Body of pancreas (tissue), 4 donors: ENCODE measurements at regions not wholly inside any gene's neighbourhood (a gene's known extent, or its start where the extent isn't known, plus 50 kb on each side); places are given as distances from the start of the nearest gene placed in this dataset.
"Not testable (repeated sequence)": the region's sequence is repeated elsewhere in the genome, so short reads cannot be mapped to it uniquely, and the experiment has no call there.

Experiments used
- ATAC-seq: fragments of 150-250 bp; one replicate; pipeline ENCODE4 v1.9.1; 2016
- DNase-seq, 4 donors: peaks; one replicate each; pipeline ENCODE4 v3.0.0-alpha.2; 2019
- H3K27ac ChIP-seq, 4 donors: fragments of 200-600 bp; sonication (generic); 1 replicate in 3 of 4; 2 replicates in 1 of 4; pipeline versions ENCODE4 v1.5.1 to v1.6.1; 2016 to 2019; ENCODE audit warnings: mild to moderate bottlenecking in 1 of 4, mixed read lengths in 1 of 4, moderate library complexity in 1 of 4
- H3K27me3 ChIP-seq, 2 donors: fragments of 200-600 bp; sonication (generic); one replicate each; pipeline ENCODE4 v1.6.0; 2016; ENCODE audit warnings: mild to moderate bottlenecking in 1 of 2
- H3K36me3 ChIP-seq, 2 donors: fragments of 200-600 bp; sonication (generic); replicated peaks in 1 of 2; 2 replicates each; pipeline ENCODE4 v1.5.1; 2016; ENCODE audit warnings: low read depth in 2 of 2; ENCODE audit not compliant: insufficient read depth in 1 of 2
- H3K4me1 ChIP-seq: fragments of 200-600 bp; sonication (generic); one replicate; pipeline ENCODE4 v1.6.0; 2016
- H3K4me3 ChIP-seq, 2 donors: fragments of 200-600 bp; sonication (generic); 1 replicate in 1 of 2; 2 replicates in 1 of 2; pipeline ENCODE4 v1.5.1; 2016 to 2019
- H3K9me3 ChIP-seq, 3 donors: fragments of 200-600 bp; sonication (generic); 1 replicate in 2 of 3; 2 replicates in 1 of 3; pipeline ENCODE4 v1.5.1; 2016
- POLR2A ChIP-seq, 3 donors: fragments of 450-650 bp; IDR thresholded peaks; one replicate each; pipeline ENCODE4 v1.6.1; 2016; ENCODE audit warnings: antibody characterized with exemption in 3 of 3, mild to moderate bottlenecking in 2 of 3
- WGBS, 2 donors: methylation state at CpG; one replicate each; pipeline ENCODE4 v1.1.5; 2017; 5-methylcytosine and 5-hydroxymethylcytosine counted together
- intact Hi-C: fragments of 100-400 bp; cut with DNase I; formaldehyde crosslinking; loops from one replicate; pipeline ENCODE4 v1.15.1; 2023
- TF ChIP-seq, protein P1 (sequence below), 7 experiments: fragments of 450-650 bp in 4 of 7; fragments of 200-600 bp in 3 of 7; sonication (generic) in 3 of 7; IDR thresholded peaks; one replicate each; pipeline ENCODE4 v1.5.1; 2016 to 2019; ENCODE audit warnings: antibody characterized with exemption in 7 of 7

DNA sequence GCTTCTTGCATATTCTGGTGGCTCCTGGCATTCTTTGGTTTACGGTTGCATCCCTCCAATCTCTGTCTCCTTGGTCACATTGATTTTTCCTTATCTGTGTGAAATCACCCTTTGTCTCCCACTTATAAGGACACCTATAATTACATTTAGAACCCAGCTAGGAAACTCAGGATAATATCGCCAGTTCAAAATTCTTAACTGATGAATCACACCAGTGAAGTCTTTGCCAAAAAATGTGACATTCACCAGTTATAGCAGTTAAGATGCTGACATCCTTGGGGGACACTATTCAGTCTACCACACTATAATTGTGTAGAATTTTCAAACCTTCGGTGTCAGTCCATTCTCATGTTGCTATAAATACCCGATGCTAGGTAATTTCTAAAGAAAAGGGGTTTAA is 320.2 kb downstream of the TMX3 start:
- intact Hi-C loops, result no loop called here
- H3K4me1 ChIP-seq, result no peaks in the 10 kb centered on the region
- no peak for DNase-seq
- TF ChIP-seq, protein P1, sequence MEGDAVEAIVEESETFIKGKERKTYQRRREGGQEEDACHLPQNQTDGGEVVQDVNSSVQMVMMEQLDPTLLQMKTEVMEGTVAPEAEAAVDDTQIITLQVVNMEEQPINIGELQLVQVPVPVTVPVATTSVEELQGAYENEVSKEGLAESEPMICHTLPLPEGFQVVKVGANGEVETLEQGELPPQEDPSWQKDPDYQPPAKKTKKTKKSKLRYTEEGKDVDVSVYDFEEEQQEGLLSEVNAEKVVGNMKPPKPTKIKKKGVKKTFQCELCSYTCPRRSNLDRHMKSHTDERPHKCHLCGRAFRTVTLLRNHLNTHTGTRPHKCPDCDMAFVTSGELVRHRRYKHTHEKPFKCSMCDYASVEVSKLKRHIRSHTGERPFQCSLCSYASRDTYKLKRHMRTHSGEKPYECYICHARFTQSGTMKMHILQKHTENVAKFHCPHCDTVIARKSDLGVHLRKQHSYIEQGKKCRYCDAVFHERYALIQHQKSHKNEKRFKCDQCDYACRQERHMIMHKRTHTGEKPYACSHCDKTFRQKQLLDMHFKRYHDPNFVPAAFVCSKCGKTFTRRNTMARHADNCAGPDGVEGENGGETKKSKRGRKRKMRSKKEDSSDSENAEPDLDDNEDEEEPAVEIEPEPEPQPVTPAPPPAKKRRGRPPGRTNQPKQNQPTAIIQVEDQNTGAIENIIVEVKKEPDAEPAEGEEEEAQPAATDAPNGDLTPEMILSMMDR (IDR thresholded peaks at IDR 0.05), result no peak
- no peak for TF ChIP-seq POLR2A (IDR thresholded peaks at IDR 0.05)
- no peaks in the 10 kb centered on the region for H3K36me3 ChIP-seq
- no peak overlapping the region for H3K4me3 ChIP-seq
- H3K9me3 ChIP-seq, result no peaks in the 10 kb centered on the region
- H3K27ac ChIP-seq, result no peak overlapping the region
- WGBS, 2 donors, result 52 to 65% methylated on average over 4 of the region's 4 CpGs
- no peak for ATAC-seq
- H3K27me3 ChIP-seq, result no peaks in the 10 kb centered on the region

DNA sequence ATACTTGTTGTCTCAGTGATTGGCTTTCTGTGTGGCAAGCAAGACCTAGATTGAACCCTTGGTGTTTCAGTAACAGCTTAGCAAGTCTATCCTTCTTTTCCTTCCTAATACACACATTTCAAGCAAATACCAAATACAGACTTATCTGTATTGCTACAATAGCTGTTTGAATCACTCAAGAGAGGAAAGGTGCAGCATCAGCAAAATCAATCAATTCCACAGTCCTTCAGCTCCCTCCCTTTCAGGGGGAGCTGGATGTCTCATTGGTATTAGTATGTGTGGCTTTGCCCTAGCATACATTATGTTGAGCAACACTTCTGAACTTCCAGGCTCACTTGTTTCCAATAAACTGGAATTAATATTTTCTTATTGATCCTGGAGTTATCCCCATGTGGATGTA is 323.1 kb downstream of the TMX3 start:
- Histone ChIP-seq H3K27ac (no peak overlapping the region), H3K27me3 (no peaks in the 10 kb centered on the region), H3K36me3 (no peaks in the 10 kb centered on the region), H3K4me3 (no peak overlapping the region), H3K4me1 (no peaks in the 10 kb centered on the region), H3K9me3 (no peaks in the 10 kb centered on the region)
- DNase-seq, result no peak
- intact Hi-C loops, result no loop called here
- no peak for ATAC-seq
- no peak for TF ChIP-seq POLR2A (IDR thresholded peaks at IDR 0.05)
- TF ChIP-seq, protein P1 (IDR thresholded peaks at IDR 0.05), result no peak

DNA sequence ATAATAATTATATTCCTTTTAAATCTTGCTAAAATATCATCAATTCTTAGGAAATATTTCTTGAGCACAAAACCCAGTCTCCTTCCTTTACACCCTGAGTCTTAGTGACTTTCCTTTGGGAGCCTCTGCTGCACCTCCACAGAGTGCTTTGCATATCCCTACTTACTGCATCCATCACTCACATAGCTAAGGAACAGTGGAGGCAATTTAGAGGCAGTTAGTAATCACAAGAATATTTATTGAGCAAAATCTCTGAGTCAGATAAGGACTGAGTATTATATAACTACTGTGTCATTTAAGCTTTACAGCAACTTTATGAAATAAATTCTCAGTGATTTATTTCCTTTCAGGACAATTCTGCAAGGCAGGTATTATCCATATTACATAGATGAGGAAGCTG is 327.7 kb downstream of the TMX3 start:
- H3K9me3 ChIP-seq, result no peaks in the 10 kb centered on the region
- no peak overlapping the region for H3K4me3 ChIP-seq
- no peak for DNase-seq
- ATAC-seq, result no peak
- intact Hi-C loops, result no loop called here
- H3K27ac ChIP-seq, result no peak overlapping the region
- TF ChIP-seq POLR2A (IDR thresholded peaks at IDR 0.05), result no peak
- TF ChIP-seq, protein P1 (IDR thresholded peaks at IDR 0.05), result no peak
- no peaks in the 10 kb centered on the region for H3K36me3 ChIP-seq
- no peaks in the 10 kb centered on the region for H3K27me3 ChIP-seq
- no peaks in the 10 kb centered on the region for H3K4me1 ChIP-seq

DNA sequence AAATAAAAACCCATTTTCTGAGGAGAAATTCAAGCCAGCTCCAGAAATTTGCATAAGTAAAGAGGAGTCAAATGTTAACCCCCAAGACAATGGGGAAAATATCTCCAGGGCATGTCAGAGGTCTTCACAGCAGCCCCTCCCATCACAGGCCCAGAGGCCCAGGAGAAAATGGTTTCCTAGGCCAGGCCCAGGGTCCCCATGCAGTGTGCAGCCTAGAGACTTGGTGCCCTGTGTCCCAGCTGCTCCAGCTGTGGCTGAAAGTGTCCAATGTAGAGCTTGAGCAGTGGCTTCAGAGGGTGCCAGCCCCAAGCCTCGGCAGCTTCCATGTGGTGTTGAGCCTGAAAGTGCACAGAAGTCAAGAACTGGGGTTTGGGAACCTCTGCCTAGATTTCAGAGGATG is 330.9 kb downstream of the TMX3 start:
- H3K27me3 ChIP-seq, ATAC-seq, H3K4me1 ChIP-seq, DNase-seq, intact Hi-C loops, H3K36me3 ChIP-seq, H3K27ac ChIP-seq, H3K9me3 ChIP-seq, H3K4me3 ChIP-seq: not testable (repeated sequence)
- WGBS, 2 donors, result 45 to 77% methylated on average over 1 of the region's 1 CpG

DNA sequence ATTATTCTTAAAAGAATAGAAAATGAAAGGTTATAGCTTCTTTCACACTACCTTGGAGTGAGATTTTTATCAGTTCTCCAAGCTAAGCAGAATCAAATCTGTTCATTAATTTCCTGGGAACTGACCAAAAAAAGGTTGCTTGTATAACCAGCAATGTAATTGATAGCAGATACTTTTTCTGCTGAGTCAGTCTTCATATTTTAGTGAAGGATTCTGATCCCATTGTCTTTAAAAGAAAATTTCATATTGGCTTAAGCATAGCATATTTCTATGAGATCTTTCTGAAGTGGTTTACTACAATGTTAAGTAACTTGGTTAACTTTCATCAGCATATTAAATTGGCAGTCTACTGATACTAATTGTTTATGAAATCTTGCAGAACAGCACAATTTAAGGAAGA is 338.0 kb downstream of the TMX3 start:
- ATAC-seq (no peak), DNase-seq (no peak)
- TF ChIP-seq, protein P1 (IDR thresholded peaks at IDR 0.05), result no peak
- TF ChIP-seq POLR2A (IDR thresholded peaks at IDR 0.05), result no peak
- intact Hi-C loops, result no loop called here
- Histone ChIP-seq H3K4me1 (no peaks in the 10 kb centered on the region), H3K36me3 (no peaks in the 10 kb centered on the region), H3K27ac (no peak overlapping the region), H3K9me3 (no peaks in the 10 kb centered on the region), H3K4me3 (no peak overlapping the region), H3K27me3 (no peaks in the 10 kb centered on the region)
